ENCODE measurements at regions not wholly inside any gene's neighbourhood (a gene's known extent, or its start where the extent isn't known, plus 50 kb on each side); places are given as distances from the start of the nearest gene placed in this dataset.
A peak's percentile ranks its signal among the peaks of the same experiment; 100 is the strongest.
"Not testable (repeated sequence)": the region's sequence is repeated elsewhere in the genome, so short reads cannot be mapped to it uniquely, and the experiment has no call there.

GRCh38 chr15:46956456-46956855 lies 760.8 kb upstream of the SEMA6D start:
- no peak for DNase-seq (ENCODE audit: low read depth)

GRCh38 chr15:46956881-46957280 lies 760.4 kb upstream of the SEMA6D start:
- no peak for DNase-seq (ENCODE audit: low read depth)

GRCh38 chr15:46960581-46960980 lies 756.7 kb upstream of the SEMA6D start:
- no peak for DNase-seq (ENCODE audit: low read depth)

- no peak for DNase-seq (ENCODE audit: low read depth)
Measured at GRCh38 chr15:46961795-46962194, 755.5 kb upstream of the SEMA6D start.

GRCh38 chr15:46988055-46988454 lies 729.2 kb upstream of the SEMA6D start:
- not testable (repeated sequence) for DNase-seq (ENCODE audit: low read depth)

- DNase-seq (ENCODE audit: low read depth): no peak
Measured at GRCh38 chr15:46996359-46996758, 720.9 kb upstream of the SEMA6D start.

- DNase-seq (ENCODE audit: low read depth): no peak
Measured at GRCh38 chr15:46997501-46997900, 719.8 kb upstream of the SEMA6D start.

- DNase-seq (ENCODE audit: low read depth): no peak
Measured at GRCh38 chr15:47003568-47003967, 713.7 kb upstream of the SEMA6D start.

GRCh38 chr15:47013446-47013845 lies 703.9 kb upstream of the SEMA6D start:
- DNase-seq (ENCODE audit: low read depth): no peak

GRCh38 chr15:47027322-47027946 lies 689.9 kb upstream of the SEMA6D start:
- DNase-seq (ENCODE audit: low read depth): no peak

- DNase-seq (ENCODE audit: low read depth): no peak
Measured at GRCh38 chr15:47035475-47036406, 681.6 kb upstream of the SEMA6D start.

- no peak for DNase-seq (ENCODE audit: low read depth)
Measured at GRCh38 chr15:47037003-47037402, 680.3 kb upstream of the SEMA6D start.

GRCh38 chr15:47039225-47039624 lies 678.1 kb upstream of the SEMA6D start:
- no peak for DNase-seq (ENCODE audit: low read depth)

- no peak for DNase-seq (ENCODE audit: low read depth)
Measured at GRCh38 chr15:47041301-47041700, 676.0 kb upstream of the SEMA6D start.

- not testable (repeated sequence) for DNase-seq (ENCODE audit: low read depth)
Measured at GRCh38 chr15:47047981-47048380, 669.3 kb upstream of the SEMA6D start.

- DNase-seq (ENCODE audit: low read depth): peak; percentile 49
Measured at GRCh38 chr15:47066392-47066791, 650.9 kb upstream of the SEMA6D start.

- not testable (repeated sequence) for DNase-seq (ENCODE audit: low read depth)
Measured at GRCh38 chr15:47077846-47078245, 639.5 kb upstream of the SEMA6D start.

GRCh38 chr15:47095833-47096232 lies 621.5 kb upstream of the SEMA6D start:
- DNase-seq (ENCODE audit: low read depth): no peak

GRCh38 chr15:47098526-47098925 lies 618.8 kb upstream of the SEMA6D start:
- not testable (repeated sequence) for DNase-seq (ENCODE audit: low read depth)

- DNase-seq (ENCODE audit: low read depth): not testable (repeated sequence)
Measured at GRCh38 chr15:47099801-47100200, 617.5 kb upstream of the SEMA6D start.

- not testable (repeated sequence) for DNase-seq (ENCODE audit: low read depth)
Measured at GRCh38 chr15:47108800-47109199, 608.5 kb upstream of the SEMA6D start.

- DNase-seq (ENCODE audit: low read depth): no peak
Measured at GRCh38 chr15:47116698-47117097, 600.6 kb upstream of the SEMA6D start.

GRCh38 chr15:47119349-47119748 lies 598.0 kb upstream of the SEMA6D start:
- DNase-seq (ENCODE audit: low read depth): no peak

Measured in Daoy (cell line).